Sigmoid colon (tissue), 6 donors: ENCODE measurements at regions not wholly inside any gene's neighbourhood (a gene's known extent, or its start where the extent isn't known, plus 50 kb on each side); places are given as distances from the start of the nearest gene placed in this dataset.

Experiments used
- DNase-seq: peaks from one replicate; pipeline ENCODE4 v3.0.0-alpha.2; 2019
- H3K27ac ChIP-seq, 4 donors: fragments of 200-600 bp; sonication (generic); one replicate each; pipeline ENCODE4 v1.5.1; 2016 to 2019; ENCODE audit warnings: mild to moderate bottlenecking in 1 of 4
- H3K27me3 ChIP-seq, 3 donors: fragments of 200-600 bp; sonication (generic); one replicate each; pipeline ENCODE4 v1.5.1; 2019; ENCODE audit warnings: mild to moderate bottlenecking in 1 of 3
- H3K36me3 ChIP-seq, 4 donors: fragments of 200-600 bp; sonication (generic); one replicate each; pipeline ENCODE4 v1.5.1; 2016 to 2019
- H3K4me1 ChIP-seq, 4 donors: fragments of 200-600 bp; sonication (generic); one replicate each; pipeline ENCODE4 v1.5.1; 2017 to 2019
- H3K4me3 ChIP-seq, 4 donors: fragments of 200-600 bp; sonication (generic); one replicate each; pipeline ENCODE4 v1.5.1; 2017 to 2019; ENCODE audit warnings: mild to moderate bottlenecking in 2 of 4, moderate library complexity in 1 of 4
- H3K9me3 ChIP-seq, 4 donors: fragments of 200-600 bp in 3 of 4; sonication (generic) in 3 of 4; one replicate each; pipeline versions ENCODE4 v1.5.1 to v1.6.1; 2013 to 2019
- EP300 ChIP-seq, 4 donors: sonication (generic); formaldehyde crosslinking; IDR thresholded peaks; one replicate each; pipeline ENCODE4 v1.6.1; 2017; ENCODE audit warnings: antibody characterized with exemption in 4 of 4
- POLR2A ChIP-seq, 2 donors: fragments of 450-650 bp; IDR thresholded peaks; one replicate each; pipeline ENCODE4 v1.6.1; 2016; ENCODE audit warnings: antibody characterized with exemption in 2 of 2, mild to moderate bottlenecking in 2 of 2, moderate library complexity in 2 of 2
- POLR2AphosphoS5 ChIP-seq, 4 donors: sonication (generic); formaldehyde crosslinking; IDR thresholded peaks; one replicate each; pipeline ENCODE4 v1.6.1; 2017; ENCODE audit warnings: antibody characterized with exemption in 4 of 4
- WGBS, 2 donors: extraction: QIAGEN DNeasy Blood & Tissue Kit; methylation state at CpG; one replicate each; pipeline ENCODE4 v1.1.7; 2013; 5-methylcytosine and 5-hydroxymethylcytosine counted together
- intact Hi-C: fragments of 100-400 bp; cut with DNase I; formaldehyde crosslinking; loops from one replicate; pipeline ENCODE4 v1.15.1; 2023
- TF ChIP-seq, protein P1 (sequence below), 4 experiments: fragments of 450-650 bp in 3 of 4; fragments of 200-600 bp in 1 of 4; IDR thresholded peaks; one replicate each; pipeline ENCODE4 v1.5.1; 2016 to 2019; ENCODE audit warnings: antibody characterized with exemption in 4 of 4, mild to moderate bottlenecking in 3 of 4, moderate library complexity in 2 of 4
- donor health status: healthy with polysubstance abuse.
- donor health status: healthy.

DNA sequence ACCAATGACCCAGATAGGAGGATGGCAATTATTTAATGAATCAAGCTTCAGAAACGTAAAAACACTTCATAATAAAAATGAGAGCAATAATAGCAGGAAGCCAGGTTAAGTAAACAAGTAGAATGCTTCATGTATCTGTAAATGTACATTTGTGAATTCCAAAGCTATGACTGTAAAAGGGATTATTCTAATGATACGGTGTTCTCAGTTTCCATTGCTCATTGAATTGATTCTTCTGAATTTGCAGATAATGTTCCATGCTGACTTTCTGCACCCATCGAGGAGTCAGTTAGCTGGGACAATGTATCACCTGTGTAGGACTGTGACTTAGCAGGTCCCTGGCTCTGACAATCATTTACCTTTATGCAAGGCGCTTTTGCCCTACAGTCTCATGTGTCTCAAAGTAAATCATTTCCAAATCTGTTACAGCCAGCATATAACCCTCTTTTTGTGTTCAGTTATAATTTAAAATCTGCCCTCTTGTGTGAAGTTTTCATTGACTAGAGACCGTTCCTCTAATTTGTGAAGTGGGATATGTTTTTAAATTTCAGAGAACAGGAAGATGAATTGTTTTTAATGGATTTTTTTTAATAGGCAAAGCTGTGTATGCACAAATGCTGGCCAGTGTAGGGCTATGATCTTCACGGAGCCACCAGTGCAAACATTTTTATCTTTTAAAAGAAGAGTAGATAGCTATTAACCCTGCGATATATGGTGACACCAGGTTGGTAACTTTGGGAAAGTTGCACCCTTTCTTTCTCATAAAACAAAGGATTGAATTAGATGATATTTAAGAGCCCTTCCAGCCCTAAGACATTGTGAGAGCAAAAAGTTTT is 267.1 kb downstream of the KLF5 start:
- intact Hi-C loops = no loop called here
- TF ChIP-seq, protein P1, sequence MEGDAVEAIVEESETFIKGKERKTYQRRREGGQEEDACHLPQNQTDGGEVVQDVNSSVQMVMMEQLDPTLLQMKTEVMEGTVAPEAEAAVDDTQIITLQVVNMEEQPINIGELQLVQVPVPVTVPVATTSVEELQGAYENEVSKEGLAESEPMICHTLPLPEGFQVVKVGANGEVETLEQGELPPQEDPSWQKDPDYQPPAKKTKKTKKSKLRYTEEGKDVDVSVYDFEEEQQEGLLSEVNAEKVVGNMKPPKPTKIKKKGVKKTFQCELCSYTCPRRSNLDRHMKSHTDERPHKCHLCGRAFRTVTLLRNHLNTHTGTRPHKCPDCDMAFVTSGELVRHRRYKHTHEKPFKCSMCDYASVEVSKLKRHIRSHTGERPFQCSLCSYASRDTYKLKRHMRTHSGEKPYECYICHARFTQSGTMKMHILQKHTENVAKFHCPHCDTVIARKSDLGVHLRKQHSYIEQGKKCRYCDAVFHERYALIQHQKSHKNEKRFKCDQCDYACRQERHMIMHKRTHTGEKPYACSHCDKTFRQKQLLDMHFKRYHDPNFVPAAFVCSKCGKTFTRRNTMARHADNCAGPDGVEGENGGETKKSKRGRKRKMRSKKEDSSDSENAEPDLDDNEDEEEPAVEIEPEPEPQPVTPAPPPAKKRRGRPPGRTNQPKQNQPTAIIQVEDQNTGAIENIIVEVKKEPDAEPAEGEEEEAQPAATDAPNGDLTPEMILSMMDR (IDR thresholded peaks at IDR 0.05) = no peak
- TF ChIP-seq POLR2A (IDR thresholded peaks at IDR 0.05) (no peak), EP300 (IDR thresholded peaks at IDR 0.05) (no peak), POLR2AphosphoS5 (IDR thresholded peaks at IDR 0.05) (no peak)
- Histone ChIP-seq H3K4me1 (no peaks in the 10 kb centered on the region), H3K9me3 (no peaks in the 10 kb centered on the region), H3K4me3 (no peak overlapping the region), H3K36me3 (no peaks in the 10 kb centered on the region), H3K27me3 (no peaks in the 10 kb centered on the region), H3K27ac (no peak overlapping the region)
- DNase-seq = no peak
- 14 to 62% methylated on average over 7 of the region's 7 CpGs for WGBS, 2 donors

DNA sequence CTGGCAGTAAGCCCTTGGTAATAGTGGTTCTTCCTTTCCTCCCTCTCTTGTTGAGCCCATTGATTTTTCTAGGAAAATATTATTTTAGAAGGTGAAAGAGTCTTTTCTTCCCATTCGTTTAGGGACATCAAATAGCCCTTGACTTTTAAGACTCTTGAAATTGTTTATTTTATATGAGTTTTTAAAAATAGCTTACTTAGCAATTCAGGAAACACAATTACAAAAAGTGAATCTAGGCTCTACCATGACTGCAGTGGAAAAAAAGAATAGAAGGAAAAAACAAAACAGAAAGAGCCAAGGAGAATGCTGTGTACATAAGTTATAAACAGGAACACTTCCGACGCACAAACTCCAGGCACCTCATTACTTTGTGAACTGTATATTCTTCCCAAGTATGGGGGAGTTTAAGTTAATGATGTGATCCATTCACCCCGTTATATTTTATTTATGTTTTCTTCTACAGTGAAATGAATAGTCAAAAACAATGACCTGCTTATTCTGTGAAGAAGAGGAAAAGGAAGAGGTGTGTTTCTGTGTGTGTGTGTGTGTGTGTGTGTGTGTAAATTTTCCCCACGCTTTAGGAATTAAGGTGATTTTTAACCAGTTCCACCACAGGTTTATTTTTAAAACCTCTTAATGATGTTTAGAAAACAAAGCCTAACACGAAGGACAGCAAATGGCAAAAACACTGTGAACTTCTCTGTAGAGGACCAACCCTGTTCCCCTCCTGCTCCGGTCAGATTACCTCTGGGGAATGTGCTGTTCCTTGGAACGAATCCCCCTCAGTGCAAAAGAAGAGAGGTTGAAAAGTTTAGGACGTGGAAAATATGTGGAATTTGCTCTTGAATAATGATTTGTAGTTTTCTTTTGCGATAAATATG is 266.3 kb downstream of the KLF5 start:
- no peak overlapping the region for H3K4me3 ChIP-seq
- 11 to 57% methylated on average over 10 of the region's 10 CpGs for WGBS, 2 donors
- no peak overlapping the region for H3K27ac ChIP-seq
- no peak for TF ChIP-seq POLR2A (IDR thresholded peaks at IDR 0.05)
- TF ChIP-seq POLR2AphosphoS5 (IDR thresholded peaks at IDR 0.05) = no peak
- TF ChIP-seq EP300 (IDR thresholded peaks at IDR 0.05) = no peak
- TF ChIP-seq, protein P1 (IDR thresholded peaks at IDR 0.05) = no peak
- H3K27me3 ChIP-seq = no peaks in the 10 kb centered on the region
- no peak for DNase-seq
- no peaks in the 10 kb centered on the region for H3K4me1 ChIP-seq
- no peaks in the 10 kb centered on the region for H3K36me3 ChIP-seq
- intact Hi-C loops = no loop called here
- H3K9me3 ChIP-seq = no peaks in the 10 kb centered on the region

DNA sequence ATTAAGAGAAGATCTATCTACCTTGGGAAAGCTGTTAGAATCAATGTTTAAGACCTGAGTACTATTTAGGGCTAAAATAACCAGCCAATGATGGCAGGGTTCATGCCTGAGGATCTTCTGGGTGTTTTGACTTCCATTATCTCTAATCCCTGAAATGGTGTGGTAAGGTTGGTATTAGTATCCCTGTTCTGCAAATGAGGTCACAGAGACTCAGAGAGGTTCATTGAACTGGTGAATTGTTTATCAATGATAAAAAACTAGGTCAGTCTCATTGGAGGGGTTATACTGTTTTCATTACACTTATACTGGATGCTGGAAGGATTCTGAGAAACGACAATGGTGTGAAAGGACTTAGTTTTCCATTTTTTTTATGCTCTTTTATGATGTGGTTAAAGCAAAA is 264.8 kb downstream of the KLF5 start:
- no peak for TF ChIP-seq POLR2A (IDR thresholded peaks at IDR 0.05)
- TF ChIP-seq EP300 (IDR thresholded peaks at IDR 0.05) = no peak
- TF ChIP-seq, protein P1 (IDR thresholded peaks at IDR 0.05) = no peak
- no peak for TF ChIP-seq POLR2AphosphoS5 (IDR thresholded peaks at IDR 0.05)
- no peaks in the 10 kb centered on the region for H3K27me3 ChIP-seq
- no peaks in the 10 kb centered on the region for H3K4me1 ChIP-seq
- H3K9me3 ChIP-seq = no peaks in the 10 kb centered on the region
- no peaks in the 10 kb centered on the region for H3K36me3 ChIP-seq
- H3K27ac ChIP-seq = no peak overlapping the region
- H3K4me3 ChIP-seq = no peak overlapping the region
- 70 to 83% methylated on average over 1 of the region's 1 CpG for WGBS, 2 donors
- intact Hi-C loops = no loop called here
- DNase-seq = no peak

DNA sequence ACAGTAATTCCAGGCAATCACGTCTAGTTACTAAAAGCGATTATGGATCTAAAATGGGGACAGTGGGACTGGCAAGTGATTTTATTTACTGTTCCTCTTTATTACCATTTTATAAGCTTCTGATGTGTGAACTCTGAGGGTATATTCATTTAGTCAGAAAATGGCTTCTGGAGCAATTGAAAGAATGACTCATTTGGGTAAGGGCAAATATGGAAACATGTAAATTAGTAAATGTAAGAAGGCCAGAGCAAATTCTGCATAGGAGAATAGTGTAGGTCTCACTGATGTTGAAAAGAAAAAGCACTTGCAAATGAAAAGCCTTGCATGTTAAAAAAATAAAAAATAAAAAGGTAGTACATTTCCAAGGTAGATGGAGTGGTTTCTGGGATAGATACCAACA is 262.2 kb downstream of the KLF5 start:
- intact Hi-C loops = no loop called here
- no peaks in the 10 kb centered on the region for H3K4me1 ChIP-seq
- 80 to 90% methylated on average over 2 of the region's 2 CpGs for WGBS, 2 donors
- no peak for DNase-seq
- TF ChIP-seq POLR2A (IDR thresholded peaks at IDR 0.05) = no peak
- TF ChIP-seq POLR2AphosphoS5 (IDR thresholded peaks at IDR 0.05) = no peak
- TF ChIP-seq, protein P1 (IDR thresholded peaks at IDR 0.05) = no peak
- no peak for TF ChIP-seq EP300 (IDR thresholded peaks at IDR 0.05)
- no peaks in the 10 kb centered on the region for H3K27me3 ChIP-seq
- no peak overlapping the region for H3K27ac ChIP-seq
- no peaks in the 10 kb centered on the region for H3K36me3 ChIP-seq
- no peaks in the 10 kb centered on the region for H3K9me3 ChIP-seq
- no peak overlapping the region for H3K4me3 ChIP-seq
